ENCODE measurements at regions not wholly inside any gene's neighbourhood (a gene's known extent, or its start where the extent isn't known, plus 50 kb on each side); places are given as distances from the start of the nearest gene placed in this dataset.
"Not testable (repeated sequence)": the region's sequence is repeated elsewhere in the genome, so short reads cannot be mapped to it uniquely, and the experiment has no call there.

GRCh38 chr20:52049001-52049731 is 142.4 kb downstream of the ZFP64 start:
- DNase-seq = no peak

- DNase-seq = peak; percentile 1 to 24
Observed at GRCh38 chr20:52047811-52048764, 143.5 kb downstream of the ZFP64 start.

DNA sequence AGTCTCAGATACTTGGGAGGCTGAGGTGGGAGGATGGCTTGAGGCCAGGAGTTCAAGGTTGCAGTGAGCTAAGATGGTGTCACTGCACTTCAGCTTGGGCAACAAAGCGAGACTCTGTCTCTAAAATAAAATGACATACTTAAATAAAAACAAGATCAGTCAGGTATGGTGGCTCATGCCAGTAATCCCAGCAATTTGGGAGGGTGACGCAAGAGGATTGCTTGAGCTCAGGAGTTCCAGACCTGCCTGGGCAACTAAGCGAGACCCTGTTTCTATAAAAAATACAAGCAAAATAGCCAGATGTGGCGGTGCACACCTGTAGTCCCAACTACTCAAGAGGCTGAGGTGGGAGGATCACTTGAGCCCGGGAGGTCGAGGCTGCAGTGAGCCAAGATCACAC is 149.6 kb downstream of the ZFP64 start:
- DNase-seq = no peak

- no peak for DNase-seq
Observed at GRCh38 chr20:52039790-52040189, 151.8 kb downstream of the ZFP64 start.

- not testable (repeated sequence) for DNase-seq
Observed at GRCh38 chr20:52038632-52039031, 152.9 kb downstream of the ZFP64 start.

DNA sequence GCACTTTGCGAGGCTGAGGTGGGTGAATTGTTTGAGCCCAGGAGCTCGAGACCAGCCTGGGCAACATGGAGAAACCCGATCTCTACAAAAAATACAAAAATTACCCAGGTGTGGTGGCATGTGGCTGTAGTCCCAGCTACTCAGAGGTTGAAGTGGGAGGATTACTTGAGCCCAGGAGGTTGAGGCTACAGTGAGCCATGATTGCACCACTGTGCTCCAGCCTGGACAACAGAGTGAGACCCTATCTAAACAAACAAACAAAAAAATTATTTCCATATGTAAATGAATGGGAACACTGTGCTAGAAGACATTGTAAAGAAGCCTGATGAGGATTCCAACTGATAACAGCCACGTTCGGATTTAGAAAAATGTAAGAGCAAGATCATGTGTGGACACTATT is 154.2 kb downstream of the ZFP64 start:
- no peak for DNase-seq

DNA sequence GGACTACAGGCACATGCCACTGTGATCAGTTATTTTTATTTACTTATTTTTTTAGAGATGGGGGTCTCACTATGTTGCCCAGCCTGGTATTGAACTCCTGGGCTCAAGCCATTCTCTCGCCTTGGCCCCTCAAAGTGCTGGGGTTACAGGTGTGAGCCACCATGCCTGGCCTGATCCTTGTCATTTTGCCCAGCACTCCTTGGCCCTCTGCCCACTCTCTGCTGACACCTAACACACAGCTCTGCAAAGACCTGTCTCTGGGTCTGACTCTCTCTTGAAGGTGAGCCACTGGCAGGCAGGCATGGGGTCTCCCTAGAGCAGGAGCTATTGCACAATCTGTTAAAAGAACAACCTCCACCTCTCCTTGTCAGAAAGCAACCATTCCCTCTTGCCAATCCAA is 155.6 kb downstream of the ZFP64 start:
- no peak for DNase-seq

DNA sequence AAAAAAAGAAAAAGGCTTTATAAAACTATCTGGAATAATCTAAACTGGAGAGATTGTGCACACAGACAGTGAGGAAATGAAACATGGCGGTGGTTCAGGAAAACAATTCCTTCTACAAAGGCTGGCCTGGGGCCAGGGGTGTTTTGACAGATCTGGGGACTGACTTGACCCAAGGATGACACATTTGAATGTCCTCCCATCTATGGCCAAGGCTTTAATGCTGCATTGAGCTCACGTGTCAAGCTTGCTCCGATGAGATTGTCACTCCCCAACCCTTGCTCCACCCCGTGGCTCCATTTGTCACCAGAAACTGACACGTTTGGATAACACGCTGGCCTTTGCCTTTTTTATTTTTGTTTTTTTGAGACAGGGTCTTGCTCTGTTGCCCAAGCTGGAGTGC is 156.1 kb downstream of the ZFP64 start:
- DNase-seq = no peak

DNA sequence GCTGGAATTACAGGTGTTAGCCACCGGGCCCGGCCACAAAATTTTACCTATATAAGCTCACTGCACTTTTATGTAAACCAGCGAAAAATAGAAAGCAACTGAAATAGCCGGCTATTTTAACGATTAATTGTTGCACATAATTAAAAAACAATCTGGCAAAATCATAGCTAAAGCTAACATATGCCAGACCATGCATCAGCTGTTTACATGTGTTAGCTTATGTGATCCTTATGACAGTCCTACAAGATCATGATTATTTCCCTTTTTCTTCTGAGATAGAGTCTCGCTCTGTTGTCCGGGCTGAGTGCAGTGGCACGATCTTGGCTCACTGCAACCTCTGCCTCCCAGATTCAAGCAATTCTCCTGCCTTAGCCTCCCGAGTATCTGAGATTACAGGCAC is 157.0 kb downstream of the ZFP64 start:
- DNase-seq = no peak

- DNase-seq = no peak
Observed at GRCh38 chr20:52033313-52033712, 158.3 kb downstream of the ZFP64 start.

DNA sequence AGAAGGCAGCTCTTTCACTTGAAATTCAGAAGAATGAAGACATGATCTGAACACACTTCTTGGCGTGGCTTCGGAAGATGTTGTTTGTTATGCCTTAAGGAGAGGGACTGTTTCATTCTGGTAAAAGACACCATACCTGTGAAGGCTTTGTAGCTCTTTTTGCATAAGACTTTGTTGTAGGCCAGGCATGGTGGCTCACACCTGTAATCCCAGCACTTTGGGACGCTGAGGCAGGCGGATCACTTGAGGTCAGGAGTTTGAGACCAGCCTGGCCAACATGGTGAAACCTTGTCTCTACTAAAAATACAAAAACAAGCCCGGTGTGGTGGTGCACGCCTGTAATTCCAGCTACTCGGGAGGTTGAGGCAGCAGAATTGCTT is 159.3 kb downstream of the ZFP64 start:
- DNase-seq = not testable (repeated sequence)

- DNase-seq = no peak
Observed at GRCh38 chr20:52031563-52032303, 159.8 kb downstream of the ZFP64 start.

GRCh38 chr20:52031206-52031562 is 160.4 kb downstream of the ZFP64 start:
- no peak for DNase-seq

GRCh38 chr20:52029129-52029528 is 162.4 kb downstream of the ZFP64 start:
- DNase-seq = not testable (repeated sequence)

GRCh38 chr20:52025938-52026337 is 165.6 kb downstream of the ZFP64 start:
- DNase-seq = no peak

- no peak for DNase-seq
Observed at GRCh38 chr20:52019313-52019712, 172.3 kb downstream of the ZFP64 start.

DNA sequence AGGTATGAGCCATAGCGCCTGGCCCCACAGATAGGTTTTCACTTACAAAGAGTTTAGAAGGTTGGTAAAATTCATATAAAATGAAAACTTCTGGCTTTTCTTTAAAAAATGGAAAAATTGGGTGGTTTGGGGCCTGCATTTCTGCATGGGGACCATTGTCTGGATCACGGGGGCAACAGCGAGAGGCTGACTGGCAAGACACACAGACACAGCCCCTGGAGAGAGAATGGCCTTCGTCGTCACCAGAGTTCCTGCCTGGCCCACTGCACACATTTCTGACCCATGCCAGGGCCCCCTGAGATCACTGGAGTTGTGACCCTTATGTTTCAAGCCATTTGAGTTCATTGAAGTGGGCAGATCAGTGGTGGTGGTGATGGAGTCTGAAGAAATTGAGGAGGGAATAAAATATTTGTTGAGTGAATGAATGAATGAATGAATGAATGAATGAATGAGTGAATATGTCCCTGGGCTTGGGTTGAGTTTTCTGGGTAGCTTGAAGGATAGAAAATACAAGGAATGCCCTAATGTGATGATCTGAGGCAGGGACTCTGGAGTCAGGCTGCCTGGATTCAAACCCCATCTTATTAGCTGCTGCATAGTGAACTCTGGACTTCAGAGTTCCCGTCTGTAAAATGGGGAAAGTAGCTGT is 173.8 kb downstream of the ZFP64 start:
- DNase-seq = no peak

- no peak for DNase-seq
Observed at GRCh38 chr20:52016022-52016421, 175.6 kb downstream of the ZFP64 start.

DNA sequence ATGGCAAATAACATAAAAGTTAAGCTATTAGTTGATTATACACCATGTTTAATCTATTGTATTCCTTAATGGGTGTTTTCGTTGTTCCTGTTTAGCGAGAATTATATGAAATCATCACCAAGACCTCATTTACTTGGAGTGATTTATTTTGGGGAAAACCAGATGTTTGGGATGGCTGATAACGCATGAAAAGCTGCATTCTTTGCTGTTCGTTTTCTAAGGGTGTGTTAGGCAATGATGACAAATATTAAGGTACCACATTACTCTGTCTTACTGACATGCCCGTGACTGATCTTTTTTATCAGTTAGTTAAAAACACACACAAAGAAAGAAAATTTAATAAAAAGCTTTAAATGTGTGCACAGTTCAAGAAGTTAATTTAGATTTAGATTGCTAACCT is 176.4 kb downstream of the ZFP64 start:
- no peak for DNase-seq

DNA sequence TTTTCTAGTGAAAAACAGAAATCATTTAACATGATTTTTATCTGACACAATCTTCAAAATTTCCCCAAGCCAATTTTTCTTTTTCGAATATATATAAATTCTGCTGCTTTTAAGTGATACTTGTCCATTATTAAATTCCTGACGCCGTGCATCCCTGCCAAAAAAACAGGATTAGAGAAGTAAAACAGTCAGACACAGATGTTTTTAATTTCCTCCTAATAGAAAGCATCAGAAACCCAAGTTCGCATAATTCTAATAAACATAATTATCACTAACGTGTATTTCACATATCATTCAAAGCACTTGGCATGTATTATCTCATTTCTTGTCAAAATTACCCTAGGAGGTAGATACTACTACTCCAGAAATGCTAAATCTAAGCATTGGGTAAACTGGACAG is 179.5 kb downstream of the ZFP64 start:
- DNase-seq = no peak

- no peak for DNase-seq
Observed at GRCh38 chr20:52011093-52011492, 180.5 kb downstream of the ZFP64 start.

- DNase-seq = no peak
Observed at GRCh38 chr20:52010541-52010940, 181.0 kb downstream of the ZFP64 start.

DNA sequence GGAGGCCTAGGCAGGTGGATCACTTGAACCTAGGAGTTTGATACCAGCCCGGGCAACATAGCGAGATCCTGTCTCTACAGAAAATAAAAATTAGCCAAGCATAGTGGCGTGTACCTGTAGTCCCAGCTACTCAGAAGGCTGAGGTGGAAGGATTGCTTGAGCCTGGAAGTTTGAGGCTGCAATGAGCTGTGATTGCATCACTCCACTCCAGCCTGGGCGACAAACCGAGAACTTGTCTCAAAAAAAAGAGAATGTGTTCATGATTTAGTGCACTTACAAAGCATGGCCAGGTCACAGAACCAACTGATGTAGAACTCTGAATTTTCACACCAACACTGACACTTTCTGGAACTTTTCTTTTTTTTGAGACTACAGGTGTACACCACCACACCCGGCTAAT is 182.7 kb downstream of the ZFP64 start:
- DNase-seq = no peak

Data from stimulated activated CD4-positive, alpha-beta T cell treated with anti-CD3 and anti-CD28 coated beads, Interleukin-4, amount 100 ng/mL, for 4 hours (primary cell).